ENCODE measurements at regions not wholly inside any gene's neighbourhood (a gene's known extent, or its start where the extent isn't known, plus 50 kb on each side); places are given as distances from the start of the nearest gene placed in this dataset.

GRCh38 chr9:118271936-118272335 lies 567.7 kb downstream of the TLR4 start:
- no peak for DNase-seq (ENCODE audit: insufficient read length, low spot score)
- FAIRE-seq: no peak
- TF ChIP-seq POU2F2 (IDR thresholded peaks at IDR 0.05; ENCODE audit: low read depth, low read length) (no peak), SPI1 (IDR thresholded peaks at IDR 0.05; ENCODE audit: low read depth, low read length) (no peak), TAF1 (IDR thresholded peaks at IDR 0.05; ENCODE audit: low read depth, low read length) (no peak), POLR2AphosphoS5 (IDR thresholded peaks at IDR 0.05; ENCODE audit: low read depth, low read length) (no peak), PAX5 (IDR thresholded peaks at IDR 0.05; ENCODE audit: insufficient read depth, low read length, severe bottlenecking) (no peak), POLR2A (IDR thresholded peaks at IDR 0.05; ENCODE audit: low read depth, low read length) (no peak)

GRCh38 chr9:118273048-118273447 lies 568.8 kb downstream of the TLR4 start:
- FAIRE-seq: no peak
- no peak for TF ChIP-seq SPI1 (IDR thresholded peaks at IDR 0.05; ENCODE audit: low read depth, low read length)
- TF ChIP-seq PAX5 (IDR thresholded peaks at IDR 0.05; ENCODE audit: insufficient read depth, low read length, severe bottlenecking): no peak
- TF ChIP-seq POLR2AphosphoS5 (IDR thresholded peaks at IDR 0.05; ENCODE audit: low read depth, low read length): no peak
- no peak for TF ChIP-seq POLR2A (IDR thresholded peaks at IDR 0.05; ENCODE audit: low read depth, low read length)
- no peak for TF ChIP-seq POU2F2 (IDR thresholded peaks at IDR 0.05; ENCODE audit: low read depth, low read length)
- TF ChIP-seq TAF1 (IDR thresholded peaks at IDR 0.05; ENCODE audit: low read depth, low read length): no peak
- no peak for DNase-seq (ENCODE audit: insufficient read length, low spot score)

GRCh38 chr9:118276784-118277183 lies 572.6 kb downstream of the TLR4 start:
- DNase-seq (ENCODE audit: insufficient read length, low spot score) (no peak), FAIRE-seq (no peak)
- TF ChIP-seq POU2F2 (IDR thresholded peaks at IDR 0.05; ENCODE audit: low read depth, low read length) (no peak), TAF1 (IDR thresholded peaks at IDR 0.05; ENCODE audit: low read depth, low read length) (no peak), SPI1 (IDR thresholded peaks at IDR 0.05; ENCODE audit: low read depth, low read length) (no peak), POLR2AphosphoS5 (IDR thresholded peaks at IDR 0.05; ENCODE audit: low read depth, low read length) (no peak), POLR2A (IDR thresholded peaks at IDR 0.05; ENCODE audit: low read depth, low read length) (no peak), PAX5 (IDR thresholded peaks at IDR 0.05; ENCODE audit: insufficient read depth, low read length, severe bottlenecking) (no peak)

GRCh38 chr9:118281772-118282171 lies 577.6 kb downstream of the TLR4 start:
- FAIRE-seq (no peak), DNase-seq (ENCODE audit: insufficient read length, low spot score) (no peak)
- TF ChIP-seq TAF1 (IDR thresholded peaks at IDR 0.05; ENCODE audit: low read depth, low read length) (no peak), POLR2AphosphoS5 (IDR thresholded peaks at IDR 0.05; ENCODE audit: low read depth, low read length) (no peak), POLR2A (IDR thresholded peaks at IDR 0.05; ENCODE audit: low read depth, low read length) (no peak), POU2F2 (IDR thresholded peaks at IDR 0.05; ENCODE audit: low read depth, low read length) (no peak), PAX5 (IDR thresholded peaks at IDR 0.05; ENCODE audit: insufficient read depth, low read length, severe bottlenecking) (no peak), SPI1 (IDR thresholded peaks at IDR 0.05; ENCODE audit: low read depth, low read length) (no peak)

GRCh38 chr9:118283488-118283887 lies 579.3 kb downstream of the TLR4 start:
- FAIRE-seq: no peak
- no peak for DNase-seq (ENCODE audit: insufficient read length, low spot score)
- TF ChIP-seq POU2F2 (IDR thresholded peaks at IDR 0.05; ENCODE audit: low read depth, low read length) (no peak), POLR2AphosphoS5 (IDR thresholded peaks at IDR 0.05; ENCODE audit: low read depth, low read length) (no peak), POLR2A (IDR thresholded peaks at IDR 0.05; ENCODE audit: low read depth, low read length) (no peak), TAF1 (IDR thresholded peaks at IDR 0.05; ENCODE audit: low read depth, low read length) (no peak), SPI1 (IDR thresholded peaks at IDR 0.05; ENCODE audit: low read depth, low read length) (no peak), PAX5 (IDR thresholded peaks at IDR 0.05; ENCODE audit: insufficient read depth, low read length, severe bottlenecking) (no peak)

GRCh38 chr9:118290116-118290515 lies 585.9 kb downstream of the TLR4 start:
- DNase-seq (ENCODE audit: insufficient read length, low spot score): no peak
- TF ChIP-seq POLR2AphosphoS5 (IDR thresholded peaks at IDR 0.05; ENCODE audit: low read depth, low read length): no peak
- TF ChIP-seq SPI1 (IDR thresholded peaks at IDR 0.05; ENCODE audit: low read depth, low read length): no peak
- TF ChIP-seq PAX5 (IDR thresholded peaks at IDR 0.05; ENCODE audit: insufficient read depth, low read length, severe bottlenecking): no peak
- no peak for TF ChIP-seq TAF1 (IDR thresholded peaks at IDR 0.05; ENCODE audit: low read depth, low read length)
- TF ChIP-seq POU2F2 (IDR thresholded peaks at IDR 0.05; ENCODE audit: low read depth, low read length): no peak
- no peak for TF ChIP-seq POLR2A (IDR thresholded peaks at IDR 0.05; ENCODE audit: low read depth, low read length)
- no peak for FAIRE-seq

- TF ChIP-seq POLR2A (IDR thresholded peaks at IDR 0.05; ENCODE audit: low read depth, low read length) (no peak), POLR2AphosphoS5 (IDR thresholded peaks at IDR 0.05; ENCODE audit: low read depth, low read length) (no peak), POU2F2 (IDR thresholded peaks at IDR 0.05; ENCODE audit: low read depth, low read length) (no peak), TAF1 (IDR thresholded peaks at IDR 0.05; ENCODE audit: low read depth, low read length) (no peak), SPI1 (IDR thresholded peaks at IDR 0.05; ENCODE audit: low read depth, low read length) (no peak)
- no peak for FAIRE-seq
- DNase-seq (ENCODE audit: insufficient read length, low spot score): no peak
These were observed 591.2 kb downstream of the TLR4 start for GRCh38 chr9:118295413-118295812.

GRCh38 chr9:118302721-118303120 lies 598.5 kb downstream of the TLR4 start:
- DNase-seq (ENCODE audit: insufficient read length, low spot score) (no peak), FAIRE-seq (no peak)
- TF ChIP-seq POLR2A (IDR thresholded peaks at IDR 0.05; ENCODE audit: low read depth, low read length): no peak
- no peak for TF ChIP-seq SPI1 (IDR thresholded peaks at IDR 0.05; ENCODE audit: low read depth, low read length)
- no peak for TF ChIP-seq TAF1 (IDR thresholded peaks at IDR 0.05; ENCODE audit: low read depth, low read length)
- no peak for TF ChIP-seq POU2F2 (IDR thresholded peaks at IDR 0.05; ENCODE audit: low read depth, low read length)
- no peak for TF ChIP-seq POLR2AphosphoS5 (IDR thresholded peaks at IDR 0.05; ENCODE audit: low read depth, low read length)
- TF ChIP-seq PAX5 (IDR thresholded peaks at IDR 0.05; ENCODE audit: insufficient read depth, low read length, severe bottlenecking): no peak

- TF ChIP-seq POU2F2 (IDR thresholded peaks at IDR 0.05; ENCODE audit: low read depth, low read length): no peak
- no peak for TF ChIP-seq POLR2A (IDR thresholded peaks at IDR 0.05; ENCODE audit: low read depth, low read length)
- no peak for TF ChIP-seq TAF1 (IDR thresholded peaks at IDR 0.05; ENCODE audit: low read depth, low read length)
- no peak for TF ChIP-seq PAX5 (IDR thresholded peaks at IDR 0.05; ENCODE audit: insufficient read depth, low read length, severe bottlenecking)
- no peak for TF ChIP-seq POLR2AphosphoS5 (IDR thresholded peaks at IDR 0.05; ENCODE audit: low read depth, low read length)
- no peak for TF ChIP-seq SPI1 (IDR thresholded peaks at IDR 0.05; ENCODE audit: low read depth, low read length)
These were observed 599.0 kb downstream of the TLR4 start for GRCh38 chr9:118303216-118303615.

GRCh38 chr9:118305331-118305730 lies 601.1 kb downstream of the TLR4 start:
- TF ChIP-seq SPI1 (IDR thresholded peaks at IDR 0.05; ENCODE audit: low read depth, low read length) (no peak), POLR2AphosphoS5 (IDR thresholded peaks at IDR 0.05; ENCODE audit: low read depth, low read length) (no peak), PAX5 (IDR thresholded peaks at IDR 0.05; ENCODE audit: insufficient read depth, low read length, severe bottlenecking) (no peak), POU2F2 (IDR thresholded peaks at IDR 0.05; ENCODE audit: low read depth, low read length) (no peak), POLR2A (IDR thresholded peaks at IDR 0.05; ENCODE audit: low read depth, low read length) (no peak), TAF1 (IDR thresholded peaks at IDR 0.05; ENCODE audit: low read depth, low read length) (no peak)
- DNase-seq (ENCODE audit: insufficient read length, low spot score) (no peak), FAIRE-seq (no peak)

More at GRCh38 chr9:118303216-118303615, 599.0 kb downstream of the TLR4 start:
- FAIRE-seq: no peak
- no peak for DNase-seq (ENCODE audit: insufficient read length, low spot score)

All from GM12891 (cell line).